NAMALWA (cell line): ENCODE measurements at regions not wholly inside any gene's neighbourhood (a gene's known extent, or its start where the extent isn't known, plus 50 kb on each side); places are given as distances from the start of the nearest gene placed in this dataset.
A peak's percentile ranks its signal among the peaks of the same experiment; 100 is the strongest.

Experiments used
- DNase-seq: peaks from one replicate; pipeline ENCODE4 v3.0.0-alpha.2; 2015; ENCODE audit warnings: low spot score

- no peak for DNase-seq
These were observed 357.6 kb upstream of the CWC22 start for GRCh38 chr2:180364719-180365118.

DNA sequence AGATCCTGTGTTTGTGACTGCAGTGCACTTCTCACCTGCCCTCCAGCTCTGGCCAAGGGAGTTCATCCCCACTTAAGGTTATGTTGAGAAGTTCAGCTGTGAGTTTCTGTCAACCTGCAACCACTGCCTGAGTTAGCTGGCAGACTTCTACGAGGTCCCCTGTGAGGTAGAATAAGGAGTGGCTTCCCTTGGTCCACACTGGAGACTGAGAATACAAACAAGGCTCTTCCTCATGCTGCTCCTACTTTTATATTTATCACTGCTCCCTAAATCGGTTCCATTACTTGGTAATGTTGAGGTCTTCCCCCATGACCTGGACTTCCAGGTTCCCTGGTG is 353.2 kb upstream of the CWC22 start:
- no peak for DNase-seq

DNA sequence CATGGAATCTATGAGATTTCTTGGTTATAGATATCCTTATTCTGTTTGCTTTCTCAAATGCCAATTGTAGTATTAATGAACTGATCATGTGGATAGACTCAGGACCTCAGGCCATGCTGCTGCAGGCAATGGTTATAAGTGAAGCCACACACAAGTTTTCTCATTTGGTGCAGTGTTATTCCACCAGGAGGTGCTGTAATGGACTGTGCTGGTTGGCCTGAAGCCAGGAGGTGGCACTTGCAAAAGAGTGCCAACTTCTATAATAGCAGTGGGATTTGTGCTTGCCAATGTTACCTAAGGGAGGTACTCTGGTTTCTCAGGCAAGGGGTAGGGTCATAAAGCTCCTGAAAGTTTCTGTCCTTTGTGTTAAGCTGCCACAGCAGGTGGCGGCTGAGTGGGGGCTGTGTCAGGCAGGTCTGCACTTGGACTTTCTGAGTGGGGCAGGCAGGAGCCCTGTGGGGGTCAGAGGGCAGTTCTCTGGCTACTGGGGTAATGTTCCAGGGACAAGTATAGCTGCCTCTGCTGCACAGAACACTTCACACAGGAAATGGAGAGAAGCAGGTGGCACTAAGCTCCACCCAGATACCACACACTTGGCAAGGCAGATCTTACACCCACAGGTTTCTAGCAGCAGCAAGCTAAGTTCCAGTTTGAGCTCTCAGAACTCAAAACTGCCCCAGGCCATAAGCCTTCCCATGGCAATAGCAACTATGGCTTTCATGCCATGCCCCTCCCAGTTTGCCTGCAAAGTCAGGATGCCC is 352.6 kb upstream of the CWC22 start:
- peak; percentile 39 for DNase-seq

DNA sequence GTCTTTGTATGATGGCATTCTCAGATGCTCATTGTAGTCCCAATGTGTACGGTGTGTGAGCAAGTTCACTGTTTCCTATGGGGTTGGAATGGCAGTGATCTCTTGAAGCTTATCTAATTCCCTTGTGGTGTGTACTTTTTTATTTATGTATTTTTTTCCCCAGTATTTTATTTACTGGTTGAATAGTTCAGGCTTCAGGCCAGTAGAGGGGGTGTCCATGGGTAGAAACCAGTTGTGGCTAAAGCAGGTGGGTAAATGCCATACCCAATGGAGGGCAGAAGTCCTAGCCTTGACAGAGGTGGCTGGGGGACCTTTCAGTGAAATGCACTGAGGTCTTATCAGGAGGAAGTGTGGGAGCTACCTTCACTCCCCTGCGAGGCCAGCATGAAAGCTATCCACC is 351.4 kb upstream of the CWC22 start:
- DNase-seq, result no peak

DNA sequence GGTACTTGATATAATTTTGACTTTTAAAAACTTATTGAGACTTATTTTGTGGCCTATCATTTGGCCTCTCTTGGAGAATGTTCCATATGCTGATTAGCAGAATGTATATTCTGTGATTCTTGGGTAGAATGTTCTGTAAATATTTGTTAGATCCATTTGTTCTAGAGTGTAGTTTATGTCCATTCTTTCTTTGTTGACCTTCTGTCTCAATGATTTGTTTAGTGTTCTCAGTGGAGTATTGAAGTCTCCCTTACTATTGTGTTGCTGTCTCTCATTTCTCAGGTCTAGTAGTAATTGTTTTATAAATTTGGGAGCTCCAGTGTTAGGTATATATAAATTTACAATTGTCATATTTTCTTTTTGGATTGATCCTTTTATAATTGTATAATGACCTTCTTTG is 349.6 kb upstream of the CWC22 start:
- no peak for DNase-seq

GRCh38 chr2:180352620-180353019 is 345.5 kb upstream of the CWC22 start:
- DNase-seq, result no peak

DNA sequence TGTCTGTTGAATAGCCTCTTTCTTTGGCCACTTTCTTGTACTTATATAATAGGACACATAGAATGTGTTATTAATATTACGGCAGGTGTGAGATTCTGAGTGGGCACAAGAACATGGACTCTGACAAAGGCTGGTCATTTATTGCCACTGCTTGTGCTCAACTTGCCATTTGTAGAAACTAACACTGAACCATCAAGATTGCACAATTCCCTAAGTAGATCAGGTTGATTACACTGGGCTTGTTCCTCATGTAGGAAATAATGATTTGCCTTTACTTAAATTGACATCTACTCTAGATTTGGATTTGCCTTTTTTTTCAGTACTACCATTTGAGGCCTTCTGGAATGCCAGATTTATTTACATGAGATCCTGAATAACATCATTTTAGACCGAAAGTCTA is 342.7 kb upstream of the CWC22 start:
- DNase-seq, result no peak

DNA sequence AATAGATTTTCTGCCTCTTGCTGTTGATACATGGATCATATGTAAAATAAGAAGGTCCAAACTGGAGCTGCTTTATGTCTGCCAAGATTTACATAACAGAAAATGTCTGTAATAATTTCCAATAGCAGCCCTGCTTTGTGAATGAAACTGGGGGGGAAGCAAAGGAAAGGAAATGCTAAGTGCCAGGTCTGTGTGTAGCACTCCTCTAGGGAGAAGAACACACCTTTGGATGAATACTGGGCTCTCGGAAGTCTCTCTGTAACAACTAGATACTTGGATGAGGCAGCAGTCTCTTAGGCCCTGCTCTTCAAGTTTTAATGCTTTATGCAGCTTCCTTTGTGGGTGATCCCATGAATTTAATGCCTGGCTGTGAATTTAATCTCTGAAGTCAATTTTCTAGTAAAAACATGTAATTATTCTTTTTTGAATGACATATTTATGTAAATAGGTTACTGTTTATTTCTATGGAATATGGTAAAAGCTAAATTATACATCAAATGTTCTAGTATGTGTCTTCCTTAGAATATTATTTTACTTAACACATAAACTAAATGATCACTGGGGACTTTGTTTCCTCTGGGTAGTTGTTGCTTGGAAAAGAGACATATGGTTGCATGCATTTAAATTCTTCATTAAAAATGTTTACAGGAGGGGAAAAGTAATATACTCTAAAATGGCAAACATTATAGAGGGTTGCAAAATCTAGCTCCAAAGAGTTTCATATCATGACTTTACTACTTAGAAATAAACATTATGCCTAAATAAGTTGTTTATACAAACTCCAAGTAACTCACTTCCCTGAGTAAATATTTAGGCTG is 336.6 kb upstream of the CWC22 start:
- DNase-seq, result no peak

DNA sequence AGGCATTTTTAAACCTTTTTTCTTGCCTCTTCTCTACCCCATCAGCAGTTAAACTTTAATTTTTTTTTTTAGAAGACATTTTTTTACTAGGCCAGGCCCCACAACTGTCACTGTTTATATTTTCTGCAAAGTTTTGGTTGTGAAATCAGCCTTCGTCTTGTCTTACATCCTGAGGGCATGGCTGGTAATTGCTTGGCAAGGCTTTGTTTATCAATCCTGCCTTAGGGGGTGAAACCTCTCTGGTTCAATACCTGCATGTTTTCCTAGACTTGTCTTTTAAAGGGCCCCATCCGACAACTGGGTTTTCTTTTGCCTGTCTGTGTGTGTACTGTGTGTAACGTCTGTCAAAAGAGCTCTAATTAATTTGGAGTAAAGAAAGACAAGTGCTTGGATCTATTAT is 330.0 kb upstream of the CWC22 start:
- DNase-seq, result no peak

- DNase-seq, result no peak
These were observed 329.5 kb upstream of the CWC22 start for GRCh38 chr2:180336550-180336949.

- peak; percentile 73 for DNase-seq
These were observed 327.4 kb upstream of the CWC22 start for GRCh38 chr2:180334514-180334913.

DNA sequence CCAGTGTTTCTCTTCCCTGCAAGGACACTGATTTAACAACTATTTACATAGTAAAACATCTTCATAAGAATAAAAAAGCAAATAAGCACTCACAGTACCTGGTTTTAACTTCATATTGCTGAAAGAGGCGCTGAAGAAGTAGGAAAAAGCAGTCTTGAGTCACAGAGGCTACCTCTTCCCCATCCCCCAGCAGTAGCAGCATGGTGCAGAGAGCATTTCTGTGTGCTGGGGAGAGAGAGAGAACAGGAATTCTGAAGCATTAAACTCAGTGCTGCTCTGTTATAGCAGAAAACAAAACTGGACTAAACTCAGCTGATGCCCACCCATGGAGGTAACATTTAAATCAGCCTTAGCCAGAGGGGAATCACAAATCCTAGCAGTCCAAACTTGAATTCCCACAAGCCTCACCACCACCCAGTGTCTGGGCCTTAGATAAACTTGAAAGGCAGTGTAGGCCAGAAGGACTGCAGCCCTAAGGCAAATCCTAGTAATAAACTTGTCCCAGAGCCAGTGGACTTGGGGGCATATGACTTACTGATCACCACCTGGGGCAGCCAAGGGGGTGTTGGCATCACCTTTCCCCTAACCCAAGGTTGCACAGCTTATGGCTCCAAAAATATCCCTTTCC is 321.8 kb upstream of the CWC22 start:
- no peak for DNase-seq

GRCh38 chr2:180327185-180327584 is 320.1 kb upstream of the CWC22 start:
- no peak for DNase-seq

DNA sequence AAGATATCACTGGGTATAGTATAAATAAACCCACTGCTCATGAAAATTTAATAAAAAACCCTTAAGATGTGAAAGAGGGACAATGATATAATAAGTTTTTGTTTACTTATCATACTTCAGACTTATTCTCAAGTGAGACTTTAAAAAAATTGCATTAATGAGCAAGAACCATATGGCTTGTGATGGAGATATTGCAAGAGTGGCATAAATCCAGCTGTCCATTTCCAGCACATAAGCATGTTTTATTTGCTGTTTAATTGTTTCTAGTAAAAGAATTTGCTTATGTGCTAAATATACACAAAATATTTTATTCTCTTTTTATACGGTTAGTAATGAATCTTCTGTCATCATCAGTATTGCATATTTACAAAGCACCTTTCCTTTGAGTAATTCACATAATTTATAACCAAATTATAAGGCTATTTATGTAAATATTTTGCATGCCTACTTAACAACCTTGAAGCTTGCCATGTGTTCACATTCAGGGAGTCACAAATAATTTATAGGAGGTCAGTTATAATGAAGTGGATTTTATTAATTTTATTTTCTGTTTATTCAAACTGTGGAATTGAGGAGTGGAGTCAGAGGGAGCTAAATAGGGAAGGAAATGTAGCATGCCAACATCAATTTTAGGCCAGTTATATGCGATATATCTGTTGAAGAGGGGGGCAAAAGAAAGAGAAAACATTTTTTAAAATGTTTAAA is 318.5 kb upstream of the CWC22 start:
- DNase-seq, result no peak

- no peak for DNase-seq
These were observed 317.1 kb upstream of the CWC22 start for GRCh38 chr2:180324182-180324581.

DNA sequence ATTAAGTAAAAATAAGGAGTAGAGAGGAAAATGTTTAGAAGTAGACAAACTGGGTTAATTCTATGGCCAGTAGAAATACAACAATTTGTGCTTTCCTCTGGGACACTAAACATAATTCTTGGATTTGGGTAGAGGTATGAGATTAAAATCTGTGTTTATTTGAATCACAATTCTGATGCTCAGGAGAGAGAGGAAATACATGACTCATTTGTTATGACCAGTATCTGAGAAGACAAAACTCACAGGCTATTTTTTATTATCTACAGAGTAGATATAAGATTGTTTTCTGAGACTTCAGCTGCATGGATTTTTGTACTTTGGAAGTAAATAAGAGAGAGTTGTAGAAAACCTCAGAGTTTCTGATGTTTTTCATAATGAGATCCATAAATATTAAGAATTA is 315.7 kb upstream of the CWC22 start:
- DNase-seq, result no peak

DNA sequence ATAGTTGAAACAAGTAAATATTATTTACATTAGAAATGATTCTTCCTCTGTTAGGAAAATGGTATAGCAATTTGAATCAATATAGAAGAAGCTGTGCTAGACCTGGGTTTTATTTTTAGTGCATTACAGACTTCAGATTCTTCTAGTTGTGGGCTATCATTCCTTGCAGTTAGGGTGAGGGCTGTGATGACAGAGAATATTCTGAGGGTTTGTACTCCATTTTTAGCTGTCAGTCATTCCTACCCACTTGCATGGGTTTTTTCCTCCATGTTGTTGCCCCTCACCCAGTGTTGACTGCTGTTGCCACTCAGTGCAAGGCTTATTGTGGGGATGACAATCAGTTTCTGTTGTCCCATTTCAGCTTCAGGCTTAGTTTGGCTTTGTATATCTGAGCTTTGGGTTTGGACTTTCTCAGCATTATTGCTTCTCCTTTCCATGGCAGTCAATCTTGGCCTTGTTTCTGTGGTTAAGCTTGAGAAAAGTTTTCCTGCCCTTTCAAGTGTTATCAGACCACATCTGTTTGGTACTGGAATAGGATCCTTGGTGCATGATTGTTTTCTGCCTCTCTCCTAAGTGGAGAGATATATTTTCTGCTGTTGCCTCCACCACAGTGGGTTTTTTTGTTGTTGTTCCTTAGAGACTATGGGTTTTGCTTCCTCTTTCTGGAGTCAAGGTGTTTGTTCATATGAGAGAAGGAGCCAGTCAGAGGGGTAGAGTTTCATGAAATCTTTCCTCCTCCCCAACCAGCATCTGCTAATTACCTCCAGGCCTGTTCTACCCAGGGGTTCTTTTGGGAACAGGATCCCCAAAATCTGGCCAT is 312.7 kb upstream of the CWC22 start:
- DNase-seq, result no peak

- DNase-seq, result no peak
These were observed 307.0 kb upstream of the CWC22 start for GRCh38 chr2:180314086-180314485.

GRCh38 chr2:180312542-180312941 is 305.4 kb upstream of the CWC22 start:
- no peak for DNase-seq

DNA sequence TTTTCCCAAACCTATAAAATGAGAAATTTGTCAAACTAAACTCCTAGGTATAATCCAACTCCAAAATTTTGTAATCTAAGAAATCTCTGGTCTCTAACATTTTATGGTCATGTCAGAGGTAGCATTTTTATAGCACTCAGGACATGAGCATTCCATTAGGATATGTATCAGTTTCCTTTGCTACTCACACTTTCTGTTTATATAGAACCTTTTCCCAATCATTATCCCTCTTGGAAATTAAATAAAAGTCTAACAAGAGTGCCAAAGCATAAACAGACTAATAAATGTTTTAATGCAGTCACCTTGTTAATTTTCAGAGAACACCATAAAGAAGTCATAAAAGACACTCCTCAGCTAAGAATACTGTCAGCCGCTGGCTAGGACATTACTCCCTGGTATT is 300.0 kb upstream of the CWC22 start:
- DNase-seq, result no peak

- DNase-seq, result no peak
These were observed 299.2 kb upstream of the CWC22 start for GRCh38 chr2:180306346-180306745.
